Mesendoderm (in vitro differentiated cells): ENCODE measurements at regions not wholly inside any gene's neighbourhood (a gene's known extent, or its start where the extent isn't known, plus 50 kb on each side); places are given as distances from the start of the nearest gene placed in this dataset.

Source experiments
- DNase-seq: peaks from one replicate; pipeline ENCODE4 v3.0.0; 2013
- H2AK5ac ChIP-seq: 2 replicates; pipeline ENCODE4 v1.6.1; 2013; ENCODE audit warnings: low read length, inconsistent platforms
- H2BK120ac ChIP-seq: 2 replicates; pipeline ENCODE4 v1.6.1; 2013; ENCODE audit warnings: low read depth, mild to moderate bottlenecking, low read length, moderate library complexity, mixed read lengths
- H2BK15ac ChIP-seq: replicated peaks from 2 replicates; pipeline ENCODE4 v1.6.1; 2013; ENCODE audit warnings: low read depth, mild to moderate bottlenecking, moderate library complexity
- H2BK5ac ChIP-seq: 2 replicates; pipeline ENCODE4 v1.6.1; 2013; ENCODE audit warnings: low read length, inconsistent platforms
- H3K18ac ChIP-seq: 2 replicates; pipeline ENCODE4 v1.6.1; 2013; ENCODE audit warnings: mild to moderate bottlenecking, low read length, mixed read lengths
- H3K23ac ChIP-seq: one replicate; pipeline ENCODE4 v1.6.1; 2013; ENCODE audit warnings: low read length
- H3K27ac ChIP-seq: 2 replicates; pipeline ENCODE4 v1.5.1; 2013; ENCODE audit warnings: low read depth, mild to moderate bottlenecking, inconsistent platforms, low read length, moderate library complexity
- H3K27me3 ChIP-seq: 2 replicates; pipeline ENCODE4 v1.6.1; 2013; ENCODE audit warnings: low read length, control low read depth, mild to moderate bottlenecking, inconsistent platforms; ENCODE audit not compliant: insufficient read depth, poor library complexity
- H3K36me3 ChIP-seq: 2 replicates; pipeline ENCODE4 v1.6.1; 2013; ENCODE audit warnings: low read length, inconsistent platforms; ENCODE audit not compliant: control insufficient read depth, insufficient read depth
- H3K4ac ChIP-seq: one replicate; pipeline ENCODE4 v1.6.1; 2013; ENCODE audit warnings: low read depth, mild to moderate bottlenecking, low read length, moderate library complexity
- H3K4me1 ChIP-seq: 2 replicates; pipeline ENCODE4 v1.6.1; 2013; ENCODE audit warnings: low read depth, low read length, inconsistent platforms; ENCODE audit not compliant: control insufficient read depth
- H3K4me2 ChIP-seq: 2 replicates; pipeline ENCODE4 v1.6.1; 2013; ENCODE audit warnings: low read length
- H3K4me3 ChIP-seq: 2 replicates; pipeline ENCODE4 v1.5.1; 2013; ENCODE audit warnings: mild to moderate bottlenecking, low read length
- H3K56ac ChIP-seq: one replicate; pipeline ENCODE4 v1.6.1; 2013; ENCODE audit warnings: low read length
- H3K79me1 ChIP-seq: 2 replicates; pipeline ENCODE4 v1.6.1; 2013; ENCODE audit warnings: low read length, inconsistent platforms
- H3K79me2 ChIP-seq: 2 replicates; pipeline ENCODE4 v1.6.1; 2013; ENCODE audit warnings: mild to moderate bottlenecking, low read length; ENCODE audit not compliant: control insufficient read depth, insufficient read depth
- H3K9ac ChIP-seq: 2 replicates; pipeline ENCODE4 v1.6.1; 2013; ENCODE audit warnings: low read length, inconsistent platforms
- H4K5ac ChIP-seq: one replicate; pipeline ENCODE4 v1.6.1; 2013; ENCODE audit warnings: low read length
- H4K8ac ChIP-seq: one replicate; pipeline ENCODE4 v1.6.1; 2013; ENCODE audit warnings: low read depth, mild to moderate bottlenecking, control low read depth, low read length, moderate library complexity
- WGBS: extraction: QIAGEN DNeasy Blood & Tissue Kit; methylation state at CpG from one replicate; pipeline ENCODE4 v1.1.7; 2013; ENCODE audit warnings: low lambda C conversion rate, missing lambda C conversion rate; ENCODE audit not compliant: insufficient coverage; ENCODE audit errors: extremely low coverage; 5-methylcytosine and 5-hydroxymethylcytosine counted together

GRCh38 chr12:25004447-25004846 lies 55.5 kb upstream of the BCAT1 start:
- Histone ChIP-seq H3K4me1 (no peaks in the 10 kb centered on the region), H3K4me3 (no peak overlapping the region)

GRCh38 chr12:25001311-25001710 lies 52.4 kb upstream of the BCAT1 start:
- H3K27ac ChIP-seq, result no peak overlapping the region
- H2BK120ac ChIP-seq, result no peak overlapping the region
- DNase-seq, result no peak
- H3K79me2 ChIP-seq, result no peaks in the 10 kb centered on the region
- H3K79me1 ChIP-seq, result no peaks in the 10 kb centered on the region
- no peaks in the 10 kb centered on the region for H3K36me3 ChIP-seq
- no peak overlapping the region for H2BK5ac ChIP-seq
- H2BK15ac ChIP-seq, result no peak overlapping the region
- no peak overlapping the region for H2AK5ac ChIP-seq
- H3K4me1 ChIP-seq, result no peaks in the 10 kb centered on the region
- H3K4me2 ChIP-seq, result no peak overlapping the region
- H3K56ac ChIP-seq, result no peak overlapping the region
- no peak overlapping the region for H3K23ac ChIP-seq
- H4K5ac ChIP-seq, result no peak overlapping the region
- H3K27me3 ChIP-seq, result no peaks in the 10 kb centered on the region
- no peak overlapping the region for H3K18ac ChIP-seq
- no peak overlapping the region for H4K8ac ChIP-seq
- WGBS, result no CpG with 5 or more reads among the region's 2 CpGs
- H3K4me3 ChIP-seq, result no peak overlapping the region
- no peak overlapping the region for H3K4ac ChIP-seq
- no peak overlapping the region for H3K9ac ChIP-seq

More at GRCh38 chr12:25004447-25004846, 55.5 kb upstream of the BCAT1 start:
- Histone ChIP-seq H3K9ac (no peak overlapping the region), H3K4me2 (no peak overlapping the region), H2BK15ac (no peak overlapping the region), H3K18ac (no peak overlapping the region), H3K23ac (no peak overlapping the region), H3K56ac (no peak overlapping the region), H3K27me3 (no peaks in the 10 kb centered on the region), H3K36me3 (no peaks in the 10 kb centered on the region), H4K8ac (no peak overlapping the region), H3K79me2 (no peaks in the 10 kb centered on the region), H2BK5ac (no peak overlapping the region), H4K5ac (no peak overlapping the region), H2BK120ac (no peak overlapping the region), H3K4ac (no peak overlapping the region), H3K27ac (no peak overlapping the region), H2AK5ac (no peak overlapping the region), H3K79me1 (no peaks in the 10 kb centered on the region)
- no peak for DNase-seq
- no CpG with 5 or more reads among the region's 7 CpGs for WGBS
